ENCODE measurements at regions not wholly inside any gene's neighbourhood (a gene's known extent, or its start where the extent isn't known, plus 50 kb on each side); places are given as distances from the start of the nearest gene placed in this dataset.

- TF ChIP-seq RFX5 (IDR thresholded peaks at IDR 0.05; ENCODE audit: borderline replicate concordance, low read depth, low read length) (no peak), HDAC2 (IDR thresholded peaks at IDR 0.05; ENCODE audit: borderline replicate concordance in 1 of 2, low read depth in 2 of 2, low read length in 2 of 2) (no peak), SIRT6 (IDR thresholded peaks at IDR 0.05; ENCODE audit: low read length) (no peak)
Observed at GRCh38 chr11:69401715-69402114, 79.7 kb upstream of the LINC01488 start (continued).

Data from H1 (cell line).